22Rv1 (cell line): ENCODE measurements at regions not wholly inside any gene's neighbourhood (a gene's known extent, or its start where the extent isn't known, plus 50 kb on each side); places are given as distances from the start of the nearest gene placed in this dataset.

Source experiments
- H3K27ac ChIP-seq: fragments of 450-650 bp; 2 replicates; pipeline ENCODE4 v1.5.1; 2017
- CTCF ChIP-seq: fragments of 450-650 bp; IDR thresholded peaks from 2 replicates; pipeline ENCODE4 v1.5.1; 2017; ENCODE audit warnings: mild to moderate bottlenecking
- ZFX ChIP-seq: fragments of 450-650 bp; IDR thresholded peaks from 2 replicates; pipeline ENCODE4 v1.6.1; 2017; ENCODE audit warnings: antibody characterized with exemption, borderline replicate concordance

- no peak overlapping the region for H3K27ac ChIP-seq
- no peak for TF ChIP-seq ZFX
- TF ChIP-seq CTCF, result no peak
These were observed 91.1 kb upstream of the REG3A start for GRCh38 chr2:79250656-79251055.

GRCh38 chr2:79248776-79249175 is 89.2 kb upstream of the REG3A start:
- H3K27ac ChIP-seq, result no peak overlapping the region
- TF ChIP-seq CTCF, result no peak

- TF ChIP-seq CTCF (peak; percentile 32; the same call in 1 of the 2 replicates), ZFX (no peak)
- no peak overlapping the region for H3K27ac ChIP-seq
These were observed 75.6 kb upstream of the REG3A start for GRCh38 chr2:79235135-79235534.

GRCh38 chr2:79223539-79223938 is 64.0 kb upstream of the REG3A start:
- TF ChIP-seq CTCF (peak; percentile 48), ZFX (no peak)
- no peak overlapping the region for H3K27ac ChIP-seq

- TF ChIP-seq ZFX (no peak), CTCF (peak; percentile 86)
- no peak overlapping the region for H3K27ac ChIP-seq
These were observed 59.9 kb upstream of the REG3A start for GRCh38 chr2:79219383-79219988.

GRCh38 chr2:79210274-79210917 is 50.8 kb upstream of the REG3A start:
- no peak overlapping the region for H3K27ac ChIP-seq
- TF ChIP-seq CTCF (no peak), ZFX (no peak)
